Embryonic facial prominence (tissue), 1 donor: ENCODE measurements at regions not wholly inside any gene's neighbourhood (a gene's known extent, or its start where the extent isn't known, plus 50 kb on each side); places are given as distances from the start of the nearest gene placed in this dataset.
A peak's percentile ranks its signal among the peaks of the same experiment; 100 is the strongest.
"Not testable (repeated sequence)": the region's sequence is repeated elsewhere in the genome, so short reads cannot be mapped to it uniquely, and the experiment has no call there.

Experiments used
- DNase-seq: peaks from one replicate; pipeline ENCODE4 v3.0.0-alpha.2; 2016; ENCODE audit errors: extremely low spot score

- DNase-seq = not testable (repeated sequence)
Observed at GRCh38 chrX:80508083-80508482, 87.8 kb downstream of the TENT5D start.

GRCh38 chrX:80511969-80512760 lies 91.9 kb downstream of the TENT5D start:
- DNase-seq = no peak

GRCh38 chrX:80512924-80513323 lies 92.7 kb downstream of the TENT5D start:
- no peak for DNase-seq

DNA sequence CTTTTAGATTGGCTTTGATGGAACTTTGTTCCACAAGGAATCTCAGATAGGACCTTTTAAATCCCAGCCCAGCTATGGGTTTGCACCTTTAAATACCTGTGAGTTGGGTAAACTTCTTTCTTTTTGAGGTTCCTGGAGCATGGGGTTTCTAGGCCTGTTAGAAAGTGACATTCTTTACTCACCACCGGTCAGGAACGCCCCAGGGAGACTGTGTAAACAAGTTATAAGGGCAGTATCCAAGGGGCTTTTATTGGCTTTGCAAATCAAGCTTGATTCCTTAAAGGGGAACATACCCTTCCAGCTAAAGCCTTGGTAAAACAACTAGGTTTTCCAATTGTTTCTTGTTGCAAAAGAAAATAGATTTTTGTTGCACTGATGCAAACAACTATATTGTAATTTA lies 93.4 kb downstream of the TENT5D start:
- no peak for DNase-seq

- DNase-seq = no peak
Observed at GRCh38 chrX:80537096-80537495, 116.8 kb downstream of the TENT5D start.

DNA sequence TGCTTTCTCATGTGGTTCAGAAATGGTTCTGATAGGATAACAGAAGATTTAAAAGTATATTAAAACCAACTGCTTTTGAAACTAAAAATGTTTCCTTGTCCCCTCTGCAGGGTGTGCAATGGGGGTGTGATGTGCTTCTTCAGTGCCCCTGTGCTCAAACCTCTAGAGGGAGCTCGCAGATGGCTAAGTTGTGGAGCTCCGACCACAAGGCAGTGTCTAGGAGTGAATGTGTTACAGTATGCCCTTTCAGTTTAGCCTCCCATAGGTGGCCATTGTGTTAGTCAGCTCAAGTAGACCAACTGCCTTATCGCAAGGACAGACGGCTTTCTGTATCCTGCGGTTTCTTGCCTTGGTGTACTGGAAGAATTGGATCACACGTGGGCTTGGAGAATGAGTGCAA lies 130.5 kb downstream of the TENT5D start:
- DNase-seq = no peak

GRCh38 chrX:80556148-80556547 lies 135.9 kb downstream of the TENT5D start:
- DNase-seq = no peak

DNA sequence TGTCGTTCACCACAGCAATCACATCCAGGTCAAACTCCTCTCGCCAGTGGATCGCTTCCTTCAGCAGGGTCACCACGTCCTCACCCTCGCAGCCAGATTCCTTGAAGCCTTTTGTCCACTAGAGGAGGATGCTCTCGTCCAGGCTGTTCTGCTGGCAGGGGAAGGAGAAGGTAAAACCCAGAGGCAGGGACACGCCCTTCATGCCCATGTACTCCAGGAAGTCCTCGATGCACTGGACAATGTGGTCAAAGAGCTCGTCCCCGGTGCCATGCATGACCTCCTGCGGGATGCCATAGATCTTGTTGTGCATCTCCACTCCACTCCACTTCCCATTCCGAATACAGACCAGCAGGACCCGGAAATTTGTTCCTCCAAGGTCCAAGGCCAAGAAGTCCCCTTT lies 152.4 kb downstream of the TENT5D start:
- DNase-seq = no peak

DNA sequence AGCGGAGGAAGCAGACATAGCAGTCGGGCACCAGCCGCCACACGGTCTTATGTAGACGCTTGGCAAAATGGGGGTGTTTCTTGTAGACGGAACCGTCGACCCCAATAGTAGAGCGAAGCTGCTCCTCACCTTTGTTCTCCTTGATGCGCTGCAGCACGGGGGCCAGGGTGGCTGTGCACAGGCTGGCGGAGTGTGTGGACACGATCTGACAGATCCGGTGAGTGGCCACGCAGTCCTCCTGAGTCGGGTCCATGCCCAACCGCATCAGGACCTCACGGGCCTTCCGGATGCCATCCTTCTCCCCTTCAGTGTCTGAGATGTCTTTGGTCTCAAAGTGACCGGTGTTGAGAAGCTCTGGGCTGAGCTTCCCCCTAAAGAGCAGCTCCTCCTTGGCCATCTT lies 153.0 kb downstream of the TENT5D start:
- DNase-seq = no peak

GRCh38 chrX:80574486-80575086 lies 154.3 kb downstream of the TENT5D start:
- DNase-seq = not testable (repeated sequence)

- no peak for DNase-seq
Observed at GRCh38 chrX:80576267-80576666, 156.0 kb downstream of the TENT5D start.

- DNase-seq = no peak
Observed at GRCh38 chrX:80576806-80577533, 156.7 kb downstream of the TENT5D start.

- DNase-seq = peak; percentile 9
Observed at GRCh38 chrX:80578517-80579105, 158.4 kb downstream of the TENT5D start.

GRCh38 chrX:80590992-80591391 lies 170.7 kb downstream of the TENT5D start:
- DNase-seq = not testable (repeated sequence)

DNA sequence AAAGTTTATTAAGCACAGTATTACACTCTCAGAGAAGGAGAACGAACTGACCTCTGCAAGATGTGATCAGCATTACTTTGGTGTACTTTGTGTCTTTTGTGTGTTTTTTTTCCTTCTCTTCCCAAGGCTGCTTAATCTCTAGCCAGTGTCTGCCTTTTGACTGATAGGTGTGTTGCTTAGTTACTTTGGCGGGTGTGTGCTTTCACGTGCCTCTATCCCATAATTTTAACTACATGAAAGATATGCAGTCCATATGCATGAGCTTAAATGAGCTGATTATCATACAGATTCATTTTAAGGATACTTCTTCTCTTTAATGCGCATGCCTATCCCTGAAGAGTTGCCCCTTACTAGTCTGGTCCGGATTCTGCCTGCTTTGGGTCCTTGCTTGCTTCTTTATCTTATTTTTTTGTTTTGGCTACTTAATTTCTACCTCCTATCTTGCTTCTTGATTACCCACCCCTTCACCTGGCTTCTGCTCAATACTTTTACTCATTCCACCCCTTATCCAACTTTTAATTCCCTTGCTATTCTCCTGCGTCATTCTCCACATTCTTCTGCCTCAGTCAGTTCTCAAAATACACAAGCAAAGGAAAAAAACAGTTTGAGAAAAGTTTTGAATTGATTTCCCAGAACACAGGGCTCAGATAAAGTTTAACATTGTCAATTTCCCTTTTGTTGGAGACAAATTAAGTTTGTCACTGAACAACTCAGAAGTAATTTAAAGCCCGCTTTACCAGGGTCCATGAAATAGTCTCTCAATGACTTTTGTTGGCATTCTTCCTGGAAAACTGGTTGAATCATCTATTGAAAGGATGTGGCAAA lies 182.0 kb downstream of the TENT5D start:
- no peak for DNase-seq
